GM03348 (cell line): ENCODE measurements at regions not wholly inside any gene's neighbourhood (a gene's known extent, or its start where the extent isn't known, plus 50 kb on each side); places are given as distances from the start of the nearest gene placed in this dataset.
"Not testable (repeated sequence)": the region's sequence is repeated elsewhere in the genome, so short reads cannot be mapped to it uniquely, and the experiment has no call there.

Experiments
- DNase-seq: peaks from one replicate; pipeline ENCODE4 v3.0.0; 2012; ENCODE audit warnings: low spot score

DNA sequence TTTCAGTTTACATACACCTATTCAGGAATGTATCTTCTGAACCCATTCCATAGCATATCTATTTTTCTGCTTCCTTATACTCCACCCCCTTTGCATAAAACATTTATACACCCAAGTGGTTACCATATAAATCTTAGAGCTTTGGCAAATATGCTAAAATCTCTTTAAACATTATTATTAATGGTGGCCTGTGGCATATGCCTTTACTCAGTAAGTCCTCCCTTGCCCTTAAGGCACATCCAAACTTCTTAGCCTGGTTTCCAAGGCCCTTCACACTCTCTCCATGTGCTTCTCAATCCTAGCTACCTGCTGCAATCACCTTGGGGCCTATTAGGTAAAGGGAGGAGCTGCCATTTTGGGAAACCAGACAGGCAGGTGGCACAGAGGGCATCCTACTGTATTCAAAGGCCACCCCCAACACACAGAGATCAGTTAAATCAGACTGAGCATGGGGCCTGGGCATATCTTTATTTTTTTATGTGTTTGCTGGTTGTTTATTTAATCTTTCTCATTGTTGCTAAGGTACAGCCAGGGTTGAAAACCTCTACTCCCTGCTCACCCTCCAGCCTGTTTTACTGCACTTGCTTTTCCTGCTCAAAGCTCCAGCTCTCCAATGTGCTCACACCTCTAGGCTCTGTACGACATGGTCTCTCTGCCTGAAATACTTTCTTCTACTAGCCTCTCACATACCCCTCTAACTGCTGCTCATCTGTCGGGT is 242.8 kb upstream of the HNRNPA3 start:
- no peak for DNase-seq

DNA sequence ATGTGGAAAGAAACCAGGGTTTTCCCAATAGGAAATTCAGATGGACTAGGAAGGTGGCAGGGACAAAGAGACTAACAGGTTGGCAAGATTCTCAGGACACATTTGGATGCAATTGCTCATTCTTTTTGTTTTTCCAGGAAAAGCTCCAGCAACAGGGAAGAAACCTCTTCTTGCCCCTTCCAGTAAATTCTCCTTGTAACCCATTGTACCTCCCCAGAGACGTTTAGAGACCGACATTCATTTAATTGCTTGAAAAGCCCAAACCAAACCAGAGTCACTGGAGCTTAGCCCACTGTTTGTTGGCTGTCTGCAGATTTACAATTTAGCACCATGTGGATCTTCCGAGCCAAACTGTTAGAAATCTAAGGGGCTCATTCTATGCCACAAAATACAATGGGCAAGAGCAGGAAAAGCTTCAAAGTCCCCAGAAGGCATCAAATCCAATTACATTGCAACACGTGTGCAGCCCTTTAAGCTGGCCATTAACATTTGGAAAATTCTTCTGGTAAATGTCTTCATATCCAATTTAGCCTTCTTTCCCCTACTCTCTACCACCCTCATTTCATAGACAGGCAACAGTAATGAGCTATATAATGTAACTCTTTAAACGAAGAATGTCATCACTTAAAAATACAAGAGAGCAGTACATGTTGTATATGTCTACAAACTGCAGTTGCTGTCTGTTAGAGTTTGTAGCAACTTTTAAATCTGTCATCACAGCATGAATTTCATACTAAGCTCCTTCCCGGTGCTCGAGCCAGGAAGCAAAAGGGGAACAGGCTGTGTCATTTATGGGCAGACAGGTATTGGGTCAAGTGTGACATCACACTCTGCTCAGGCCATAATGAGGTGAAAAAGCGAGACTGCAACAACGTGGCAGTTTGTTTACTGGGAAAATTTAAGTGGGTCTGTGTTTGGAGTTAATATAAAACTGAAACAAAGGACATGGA is 235.6 kb upstream of the HNRNPA3 start:
- no peak for DNase-seq

- DNase-seq: no peak
These were observed 233.7 kb upstream of the HNRNPA3 start for GRCh38 chr2:176978921-176979320.

- DNase-seq: no peak
These were observed 232.4 kb upstream of the HNRNPA3 start for GRCh38 chr2:176979981-176980710.

DNA sequence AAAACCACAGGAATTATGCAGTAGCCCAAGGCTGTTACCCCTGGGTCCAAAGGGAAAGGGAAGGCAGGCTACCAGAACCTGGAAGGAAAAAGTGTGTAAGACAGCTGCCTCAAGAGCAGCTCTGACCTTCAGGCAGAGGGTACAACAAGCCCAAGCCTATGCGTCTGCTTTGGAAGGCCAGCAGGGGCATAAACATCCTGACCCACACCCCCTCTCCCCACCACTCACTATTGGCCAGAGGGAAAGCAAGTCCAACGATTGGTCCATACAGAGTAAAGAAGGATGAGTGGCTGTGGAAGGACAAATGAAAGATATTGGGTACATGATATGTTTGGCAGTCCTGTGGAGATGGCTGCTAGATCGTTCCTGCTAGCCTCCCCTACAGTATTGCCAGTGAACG is 227.6 kb upstream of the HNRNPA3 start:
- no peak for DNase-seq

DNA sequence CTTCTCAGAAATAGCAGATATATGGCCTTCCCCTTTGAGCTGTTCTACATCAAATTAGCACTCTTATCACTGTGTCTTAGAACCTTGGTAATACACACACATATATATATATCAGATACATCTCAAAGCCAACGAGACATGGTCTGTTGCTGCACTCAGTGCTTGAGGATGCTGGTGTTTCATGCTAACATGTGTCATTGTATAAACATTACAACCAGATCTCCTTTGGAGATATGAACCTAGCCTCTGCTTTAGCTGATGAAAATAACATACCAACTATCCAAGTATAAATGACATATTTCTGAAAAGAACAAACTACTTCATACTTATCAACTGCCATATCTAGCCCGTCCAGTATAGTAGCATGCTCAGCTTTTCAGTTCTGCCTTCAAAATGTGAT is 226.7 kb upstream of the HNRNPA3 start:
- DNase-seq: no peak

GRCh38 chr2:176986487-176986886 is 226.1 kb upstream of the HNRNPA3 start:
- DNase-seq: no peak

DNA sequence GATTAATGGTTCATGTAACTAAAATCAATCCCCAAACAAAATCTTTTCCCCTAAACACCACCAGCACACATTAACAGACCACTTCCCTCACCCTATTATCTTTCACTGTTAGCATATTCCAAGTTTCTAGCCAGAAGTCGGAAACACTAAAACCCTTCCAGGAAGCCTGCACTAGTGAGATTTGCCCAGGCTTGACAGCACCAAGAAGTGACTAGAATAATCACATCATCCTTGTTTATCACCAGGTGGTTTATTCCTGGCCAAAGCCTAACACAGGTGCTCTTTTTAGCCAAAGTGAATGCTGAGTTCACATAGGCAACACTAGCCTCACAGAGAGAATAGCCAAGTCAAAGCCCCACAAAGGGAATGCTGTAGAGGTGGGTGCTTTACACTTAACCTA is 221.2 kb upstream of the HNRNPA3 start:
- DNase-seq: no peak

DNA sequence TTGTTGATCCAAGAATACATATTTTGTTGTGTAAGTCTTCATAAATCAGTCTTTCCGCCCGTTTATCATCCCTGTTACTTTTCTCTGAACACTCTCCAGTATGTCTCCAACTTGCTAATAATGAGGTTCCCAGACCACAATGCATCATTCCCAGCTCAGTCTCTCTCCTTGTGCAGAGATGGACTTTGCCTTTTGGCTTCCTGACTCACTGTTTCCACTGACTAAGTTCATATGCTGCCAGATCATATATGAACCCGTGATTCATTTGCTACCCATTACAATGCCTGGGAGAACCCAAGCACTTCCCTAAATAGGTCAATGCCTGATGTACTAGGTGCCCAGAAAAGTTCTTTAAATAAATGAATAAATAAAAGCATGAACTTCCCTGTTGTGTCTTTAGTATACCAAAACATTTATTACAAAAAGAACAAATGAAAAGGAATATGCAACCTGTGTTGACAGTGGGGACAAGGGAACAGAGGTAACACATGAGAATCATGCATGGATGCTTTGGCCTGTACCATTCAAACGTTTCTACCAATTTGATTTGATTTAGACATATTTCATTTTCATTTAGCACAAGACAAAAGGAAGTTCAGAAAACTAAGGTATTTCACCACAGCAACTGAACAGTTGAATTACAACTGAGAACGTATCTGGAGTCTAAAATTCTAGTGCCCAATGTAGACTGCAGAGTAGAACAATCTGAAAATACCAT is 215.4 kb upstream of the HNRNPA3 start:
- DNase-seq: peak; percentile 49

- no peak for DNase-seq
These were observed 214.8 kb upstream of the HNRNPA3 start for GRCh38 chr2:176997792-176998169.

DNA sequence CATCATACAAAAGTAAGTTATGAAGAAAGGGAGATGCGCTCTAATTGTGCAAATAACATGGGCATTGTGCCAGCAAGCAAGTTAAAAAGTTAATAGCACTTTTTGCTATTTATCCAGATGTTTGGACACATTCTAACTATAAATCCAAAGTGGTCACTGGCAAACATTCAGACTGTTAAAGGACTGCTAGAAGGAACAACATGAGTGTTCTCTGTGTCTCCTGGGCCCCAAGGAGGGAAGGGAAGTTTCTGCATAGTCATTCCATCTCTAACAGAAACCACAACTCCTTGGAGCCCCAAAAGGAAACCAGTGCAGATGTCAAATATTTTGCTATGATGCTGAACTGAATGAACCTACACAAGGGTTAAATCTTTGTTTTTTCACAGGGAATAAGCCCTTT is 213.3 kb upstream of the HNRNPA3 start:
- DNase-seq: peak; percentile 19

DNA sequence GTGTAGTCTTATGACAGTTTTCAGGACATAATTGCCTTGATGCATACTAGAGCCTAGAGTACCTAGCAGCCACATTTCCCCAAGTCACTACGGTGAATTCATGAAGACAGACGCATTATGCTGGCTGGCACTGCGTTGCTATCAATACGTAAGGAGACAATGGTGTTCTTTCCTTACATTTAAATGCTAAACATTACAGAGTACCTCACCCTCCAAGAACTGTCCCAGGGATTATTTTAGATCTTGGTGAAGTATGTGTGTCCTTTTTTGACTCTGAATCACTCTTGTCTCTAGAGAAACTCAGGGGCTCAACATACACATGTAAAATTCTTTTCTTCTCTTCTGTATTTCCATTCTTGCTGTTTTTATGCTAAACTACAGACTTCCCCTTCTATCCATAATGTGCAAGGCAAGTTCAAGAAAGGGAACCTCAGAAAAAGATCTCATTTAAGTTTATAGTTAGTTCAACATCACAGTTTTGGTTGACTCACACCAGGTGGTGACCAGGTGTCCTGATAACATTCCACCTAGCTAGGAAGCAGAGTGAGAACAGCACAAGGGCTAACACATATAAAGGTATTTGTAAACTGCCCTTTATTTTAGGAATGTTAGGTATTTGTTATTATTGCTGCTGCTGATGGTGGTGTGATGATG is 212.4 kb upstream of the HNRNPA3 start:
- no peak for DNase-seq

DNA sequence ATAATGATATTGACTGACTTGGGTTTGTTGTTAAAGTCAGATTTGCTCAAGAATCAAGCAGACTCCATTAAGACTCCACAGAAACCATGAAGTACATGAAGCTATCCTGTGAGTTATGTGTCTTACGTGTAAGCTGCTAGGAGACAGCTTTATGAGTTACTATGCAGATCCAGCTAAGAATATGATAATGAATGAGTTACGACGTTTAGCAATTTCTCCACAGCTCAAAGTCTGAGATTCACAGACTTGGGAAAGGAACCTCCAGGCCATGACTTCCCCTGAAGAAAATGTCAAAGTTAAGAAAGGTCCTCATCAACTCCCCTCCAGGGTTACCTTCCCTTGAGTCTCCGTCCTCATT is 211.9 kb upstream of the HNRNPA3 start:
- no peak for DNase-seq

DNA sequence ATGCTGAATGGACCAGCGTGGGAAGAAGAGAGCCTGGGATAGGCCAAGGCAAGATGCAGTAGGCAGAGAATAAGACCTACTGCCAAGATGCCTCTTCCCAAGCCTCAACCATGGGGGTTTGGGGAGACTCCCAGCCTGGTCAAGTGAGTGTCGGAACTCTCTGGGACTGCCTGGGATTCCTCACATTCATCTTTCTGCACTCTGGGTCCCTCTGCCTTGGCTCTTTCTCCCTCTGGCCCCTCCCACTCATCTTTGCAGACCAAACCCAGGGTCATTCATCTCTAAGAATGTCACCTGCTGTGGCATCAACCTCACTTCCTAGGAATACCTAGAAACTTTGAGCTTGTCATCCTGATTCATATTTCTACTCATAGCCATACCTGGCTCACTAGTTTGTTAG is 211.3 kb upstream of the HNRNPA3 start:
- DNase-seq: no peak

GRCh38 chr2:177002983-177003382 is 209.6 kb upstream of the HNRNPA3 start:
- DNase-seq: no peak

DNA sequence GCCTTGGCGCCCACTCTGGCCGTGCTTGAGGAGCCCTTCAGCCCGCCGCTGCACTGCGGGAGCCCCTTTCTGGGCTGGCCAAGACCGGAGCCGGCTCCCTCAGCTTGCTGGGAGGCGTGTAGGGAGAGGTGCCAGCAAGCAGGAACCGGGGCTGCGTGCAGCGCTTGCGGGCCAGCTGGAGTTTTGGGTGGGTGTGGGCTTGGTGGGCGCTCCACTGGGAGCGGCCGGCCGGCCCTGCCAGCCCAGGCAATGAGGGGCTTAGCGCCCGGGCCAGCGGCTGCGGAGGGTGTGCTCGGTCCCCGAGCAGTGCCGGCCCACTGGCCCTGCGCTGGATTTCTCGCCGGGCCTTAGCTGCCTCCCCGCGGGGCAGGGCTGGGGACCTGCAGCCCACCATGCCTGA is 204.9 kb upstream of the HNRNPA3 start:
- DNase-seq: not testable (repeated sequence)

DNA sequence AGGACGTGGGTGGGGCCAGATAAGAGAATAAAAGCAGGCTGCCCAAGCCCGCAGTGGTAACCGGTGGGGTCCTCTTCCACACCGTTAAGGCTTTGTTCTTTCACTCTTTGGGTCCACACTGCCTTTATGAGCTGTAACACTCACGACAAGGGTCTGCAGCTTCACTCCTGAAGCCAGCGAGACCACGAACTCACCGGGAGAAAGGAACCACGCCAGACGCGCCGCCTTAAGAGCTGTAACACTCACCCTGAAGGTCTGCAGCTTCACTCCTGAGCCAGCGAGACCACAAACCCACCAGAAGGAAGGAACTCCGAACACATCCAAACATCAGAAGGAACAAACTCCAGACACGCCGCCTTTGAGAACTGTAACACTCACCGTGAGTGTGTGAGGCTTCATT is 203.9 kb upstream of the HNRNPA3 start:
- not testable (repeated sequence) for DNase-seq

DNA sequence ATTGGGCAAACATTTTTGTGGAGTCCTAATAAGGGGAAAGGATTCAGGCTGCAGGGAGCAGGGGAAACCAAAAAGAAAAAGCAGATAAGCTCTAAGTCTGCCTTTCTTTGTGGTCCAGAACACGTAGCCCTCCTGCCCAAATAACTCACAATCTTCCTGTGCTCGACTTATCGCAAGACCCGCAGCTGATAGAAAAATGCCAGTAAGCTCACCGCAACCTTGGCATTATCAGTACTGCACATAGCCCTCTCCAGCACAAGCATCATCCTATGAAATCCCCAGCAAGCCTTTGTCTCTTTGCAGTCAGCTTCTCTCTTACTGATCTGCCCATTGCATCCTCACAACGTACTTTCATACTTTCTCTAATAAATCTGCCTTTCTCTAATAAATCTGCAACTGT is 202.4 kb upstream of the HNRNPA3 start:
- DNase-seq: no peak

GRCh38 chr2:177010861-177011260 is 201.7 kb upstream of the HNRNPA3 start:
- DNase-seq: no peak

GRCh38 chr2:177014946-177015345 is 197.6 kb upstream of the HNRNPA3 start:
- no peak for DNase-seq

- DNase-seq: no peak
These were observed 197.2 kb upstream of the HNRNPA3 start for GRCh38 chr2:177015356-177015923.
